K562 (cell line): ENCODE measurements at regions not wholly inside any gene's neighbourhood (a gene's known extent, or its start where the extent isn't known, plus 50 kb on each side); places are given as distances from the start of the nearest gene placed in this dataset.

Experiments
- CTCF ChIP-seq, 3 experiments: IDR thresholded peaks in 2 of 3; conservative IDR thresholded peaks in 1 of 3; 2 replicates each; pipeline ENCODE4 v1.5.1; 2011 to 2012; ENCODE audit warnings: low read length in 3 of 3, mild to moderate bottlenecking in 3 of 3, control low read depth in 2 of 3, improper control_type of control experiment in 1 of 3, inconsistent platforms in 1 of 3, low read depth in 1 of 3, mixed read lengths in 1 of 3, moderate library complexity in 1 of 3; ENCODE audit not compliant: insufficient read depth in 2 of 3
- HINFP ChIP-seq: fragments of 450-650 bp; conservative IDR thresholded peaks from 2 replicates; pipeline ENCODE4 v1.6.1; 2016; ENCODE audit warnings: missing genetic modification characterization, low read depth, mild to moderate bottlenecking, control low read depth, missing compliant biosample characterization
- KLF16 ChIP-seq: IDR thresholded peaks from 2 replicates; pipeline ENCODE4 v1.6.1; 2016; ENCODE audit warnings: antibody characterized with exemption
- LCOR ChIP-seq: sonication (generic); formaldehyde crosslinking; IDR thresholded peaks from 2 replicates; pipeline ENCODE4 v1.8.0; 2022; ENCODE audit warnings: mild to moderate bottlenecking, missing genetic modification reagents
- MED1 ChIP-seq: sonication (generic); formaldehyde crosslinking; IDR thresholded peaks from 2 replicates; pipeline ENCODE4 v1.8.1; 2023; ENCODE audit warnings: missing genetic modification reagents, borderline replicate concordance
- POLR2A ChIP-seq: fragments of 450-650 bp; conservative IDR thresholded peaks from 2 replicates; pipeline ENCODE4 v1.6.1; 2016
- RAD21 ChIP-seq, 2 experiments: fragments of 250-450 bp in 1 of 2; fragments of 450-650 bp in 1 of 2; sonication (Bioruptor Pico) in 1 of 2; formaldehyde crosslinking in 1 of 2; IDR thresholded peaks in 1 of 2; conservative IDR thresholded peaks in 1 of 2; 2 replicates each; pipeline versions ENCODE4 v1.4.0 to v1.8.0; 2020 to 2022; ENCODE audit warnings: mild to moderate bottlenecking in 2 of 2, moderate library complexity in 1 of 2
- RNF219 ChIP-seq: fragments of 250-450 bp; sonication (Bioruptor Pico); IDR thresholded peaks from 2 replicates; pipeline ENCODE4 v1.5.0; 2022; ENCODE audit warnings: mild to moderate bottlenecking
- SP1 ChIP-seq: sonication (generic); formaldehyde crosslinking; IDR thresholded peaks from 2 replicates; pipeline ENCODE4 v1.8.1; 2022; ENCODE audit warnings: mild to moderate bottlenecking, missing genetic modification reagents
- USF2 ChIP-seq: sonication (generic); formaldehyde crosslinking; IDR thresholded peaks from 2 replicates; pipeline ENCODE4 v1.5.0; 2020; ENCODE audit warnings: missing genetic modification reagents
- ZNF512 ChIP-seq: IDR thresholded peaks from 2 replicates; pipeline ENCODE4 v1.6.1; 2016; ENCODE audit warnings: missing genetic modification characterization, missing compliant biosample characterization
- ZNF75A ChIP-seq: fragments of 450-650 bp; formaldehyde crosslinking; IDR thresholded peaks from 2 replicates; pipeline ENCODE4 v1.4.0; 2020; ENCODE audit warnings: mild to moderate bottlenecking

GRCh38 chr7:41795276-41795833, 92.5 kb upstream of the INHBA start:
- TF ChIP-seq ZNF512 (tag) = no peak
- TF ChIP-seq POLR2A = no peak
- TF ChIP-seq RNF219 (CRISPR knock-in tag) = no peak
- TF ChIP-seq LCOR (CRISPR knock-in tag) = no peak
- no peak for TF ChIP-seq RAD21 (CRISPR knock-in tag; conservative IDR thresholded peaks at IDR 0.05 in 1 of 2, IDR thresholded peaks at IDR 0.05 in 1 of 2)
- TF ChIP-seq CTCF (IDR thresholded peaks at IDR 0.05 in 2 of 3, conservative IDR thresholded peaks at IDR 0.05 in 1 of 3; ENCODE audit: insufficient read depth in 2 of 3, low read depth in 1 of 3, low read length in 3 of 3) = no peak
- TF ChIP-seq MED1 = no peak
- no peak for TF ChIP-seq ZNF75A (CRISPR knock-in tag)
- TF ChIP-seq KLF16 = no peak
- TF ChIP-seq SP1 (CRISPR knock-in tag) = no peak
- no peak for TF ChIP-seq USF2 (CRISPR knock-in tag)
- no peak for TF ChIP-seq HINFP (tag)
